Astrocyte (in vitro differentiated cells and primary cell): ENCODE measurements at regions not wholly inside any gene's neighbourhood (a gene's known extent, or its start where the extent isn't known, plus 50 kb on each side); places are given as distances from the start of the nearest gene placed in this dataset.

Source experiments
- CTCF ChIP-seq: IDR thresholded peaks from 2 replicates; pipeline ENCODE4 v1.5.1; 2011; ENCODE audit warnings: low read depth, mild to moderate bottlenecking, inconsistent platforms, low read length, moderate library complexity; ENCODE audit not compliant: insufficient read depth
- EZH2 ChIP-seq: IDR thresholded peaks from 2 replicates; pipeline ENCODE4 v1.6.1; 2012; ENCODE audit warnings: mild to moderate bottlenecking, low read length, inconsistent platforms; ENCODE audit not compliant: insufficient read depth

GRCh38 chr6:134584847-134585516 lies 267.1 kb upstream of the SGK1 start:
- TF ChIP-seq CTCF (no peak), EZH2 (no peak)
